Activated B cell treated with CpG ODN at 0.5 μM for 24 hours (primary cell): ENCODE measurements at regions not wholly inside any gene's neighbourhood (a gene's known extent, or its start where the extent isn't known, plus 50 kb on each side); places are given as distances from the start of the nearest gene placed in this dataset.
"Not testable (repeated sequence)": the region's sequence is repeated elsewhere in the genome, so short reads cannot be mapped to it uniquely, and the experiment has no call there.

ENCODE experiments used
- ATAC-seq: fragments of 200-7000 bp; cut with Tn5 transposase; one replicate; pipeline ENCODE4 v1.10.0; 2021; ENCODE audit warnings: low read depth, mild to moderate bottlenecking, moderate library complexity
- CTCF ChIA-PET: fragments of 350-600 bp; sonication (Branson Sonifier 250); formaldehyde crosslinking; loops from one replicate; lab custom pipeline; 2021; ENCODE audit warnings: antibody characterized with exemption; lab: Charles Lee
- POLR2A ChIA-PET: fragments of 350-600 bp; sonication (Branson Sonifier 250); formaldehyde crosslinking; loops from one replicate; lab custom pipeline; 2021; ENCODE audit warnings: antibody characterized with exemption; lab: Charles Lee
- DNase-seq: peaks from one replicate; pipeline ENCODE4 v3.0.0; 2022
- H3K27ac Mint-ChIP-seq: one replicate; pipeline ENCODE4 v1.8.0; 2020; ENCODE audit warnings: mixed read lengths
- H3K27me3 Mint-ChIP-seq: one replicate; pipeline ENCODE4 v1.8.0; 2021; ENCODE audit warnings: mixed read lengths
- H3K36me3 Mint-ChIP-seq: one replicate; pipeline ENCODE4 v1.8.0; 2021; ENCODE audit warnings: low read depth, mixed read lengths
- H3K4me1 Mint-ChIP-seq: one replicate; pipeline ENCODE4 v1.8.0; 2021; ENCODE audit warnings: mixed read lengths
- H3K4me3 Mint-ChIP-seq: one replicate; pipeline ENCODE4 v1.8.0; 2020; ENCODE audit warnings: mild to moderate bottlenecking, mixed read lengths
- H3K9me3 Mint-ChIP-seq: one replicate; pipeline ENCODE4 v1.8.0; 2020; ENCODE audit warnings: mixed read lengths
- intact Hi-C: fragments of 100-400 bp; cut with micrococcal nuclease; formaldehyde crosslinking; loops from one replicate; pipeline ENCODE4 v1.15.1; 2024
- TF ChIP-seq, protein P1 (sequence below): fragments of 200-600 bp; IDR thresholded peaks from one replicate; pipeline ENCODE4 v1.8.0; 2022; ENCODE audit warnings: antibody characterized with exemption, mild to moderate bottlenecking

DNA sequence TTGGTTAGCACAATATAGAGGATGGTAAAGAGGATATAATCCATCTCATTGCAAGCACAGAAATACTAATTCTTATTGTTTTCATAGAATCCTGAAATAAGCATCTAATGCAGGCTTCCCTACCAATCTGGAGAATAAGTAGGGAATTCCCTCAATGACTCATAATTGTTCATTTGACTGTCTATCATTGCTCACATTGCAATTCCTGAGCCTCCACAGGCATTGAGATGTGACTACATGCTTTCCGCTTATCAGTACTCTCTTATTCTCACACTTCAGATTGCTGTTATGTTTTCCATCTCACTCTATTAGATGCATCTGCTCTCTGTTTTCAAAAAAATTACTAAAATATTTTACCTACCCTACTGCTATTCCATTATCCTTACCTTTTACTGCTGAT lies 216.2 kb upstream of the PRSS16 start:
- Mint-ChIP-seq H3K27me3 (peaks cover 29% of the 10 kb centered on the region), H3K9me3 (no peaks in the 10 kb centered on the region), H3K4me3 (no peak overlapping the region), H3K4me1 (no peaks in the 10 kb centered on the region), H3K27ac (no peak overlapping the region), H3K36me3 (no peaks in the 10 kb centered on the region)
- TF ChIP-seq, protein P1, sequence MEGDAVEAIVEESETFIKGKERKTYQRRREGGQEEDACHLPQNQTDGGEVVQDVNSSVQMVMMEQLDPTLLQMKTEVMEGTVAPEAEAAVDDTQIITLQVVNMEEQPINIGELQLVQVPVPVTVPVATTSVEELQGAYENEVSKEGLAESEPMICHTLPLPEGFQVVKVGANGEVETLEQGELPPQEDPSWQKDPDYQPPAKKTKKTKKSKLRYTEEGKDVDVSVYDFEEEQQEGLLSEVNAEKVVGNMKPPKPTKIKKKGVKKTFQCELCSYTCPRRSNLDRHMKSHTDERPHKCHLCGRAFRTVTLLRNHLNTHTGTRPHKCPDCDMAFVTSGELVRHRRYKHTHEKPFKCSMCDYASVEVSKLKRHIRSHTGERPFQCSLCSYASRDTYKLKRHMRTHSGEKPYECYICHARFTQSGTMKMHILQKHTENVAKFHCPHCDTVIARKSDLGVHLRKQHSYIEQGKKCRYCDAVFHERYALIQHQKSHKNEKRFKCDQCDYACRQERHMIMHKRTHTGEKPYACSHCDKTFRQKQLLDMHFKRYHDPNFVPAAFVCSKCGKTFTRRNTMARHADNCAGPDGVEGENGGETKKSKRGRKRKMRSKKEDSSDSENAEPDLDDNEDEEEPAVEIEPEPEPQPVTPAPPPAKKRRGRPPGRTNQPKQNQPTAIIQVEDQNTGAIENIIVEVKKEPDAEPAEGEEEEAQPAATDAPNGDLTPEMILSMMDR: no peak
- ChIA-PET CTCF (no interaction called here), POLR2A (no interaction called here)
- ATAC-seq (no peak), DNase-seq (no peak)
- intact Hi-C loops: no loop called here

GRCh38 chr6:27038498-27038897 lies 209.0 kb upstream of the PRSS16 start:
- no peak overlapping the region for H3K4me3 Mint-ChIP-seq
- intact Hi-C loops: no loop called here
- H3K27me3 Mint-ChIP-seq: peaks cover 44% of the 10 kb centered on the region
- CTCF ChIA-PET: no interaction called here
- ATAC-seq: no peak
- no peaks in the 10 kb centered on the region for H3K4me1 Mint-ChIP-seq
- POLR2A ChIA-PET: no interaction called here
- H3K27ac Mint-ChIP-seq: no peak overlapping the region
- TF ChIP-seq, protein P1: no peak
- DNase-seq: no peak
- H3K36me3 Mint-ChIP-seq: no peaks in the 10 kb centered on the region
- no peaks in the 10 kb centered on the region for H3K9me3 Mint-ChIP-seq

DNA sequence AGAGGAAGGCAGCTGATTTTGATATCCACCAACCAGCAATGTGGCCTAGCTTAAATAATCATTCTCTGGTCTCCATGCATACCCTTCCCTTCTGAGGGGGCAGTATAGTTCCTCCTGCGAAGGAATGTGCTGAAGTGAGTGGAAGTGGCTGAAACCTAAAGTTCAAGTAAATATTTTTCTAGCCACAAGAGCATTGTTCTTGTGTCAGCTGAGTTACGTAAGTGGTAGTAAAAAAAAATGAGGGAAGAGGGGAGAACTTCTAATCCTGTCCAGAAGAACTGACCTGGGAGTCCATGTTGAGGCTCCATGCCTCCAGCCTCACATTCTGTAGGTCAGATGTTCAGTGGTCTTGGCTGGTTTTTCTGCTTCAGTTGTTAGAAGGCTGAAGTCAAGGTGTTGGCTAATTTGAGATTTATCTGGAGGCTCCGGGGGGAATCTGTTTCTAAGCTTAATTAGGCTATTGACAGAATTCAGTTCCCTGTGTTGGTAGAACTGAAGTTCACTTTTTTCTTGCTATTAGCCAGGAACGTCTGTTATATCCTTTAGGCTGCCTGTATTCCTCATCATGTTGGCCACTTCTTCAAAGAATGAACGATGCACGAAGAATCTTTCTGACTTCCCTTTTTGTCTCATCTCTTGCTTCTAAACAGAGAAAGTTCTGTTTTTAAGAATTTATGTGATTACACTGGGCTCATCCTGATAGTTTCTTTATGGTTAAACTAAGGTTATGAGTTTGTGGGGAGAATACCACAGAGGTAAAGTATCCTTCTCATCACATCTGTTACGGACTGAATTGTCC lies 207.1 kb upstream of the PRSS16 start:
- TF ChIP-seq, protein P1: no peak
- H3K9me3 Mint-ChIP-seq: no peaks in the 10 kb centered on the region
- intact Hi-C loops: no loop called here
- ATAC-seq (no peak), DNase-seq (no peak)
- no peak overlapping the region for H3K4me3 Mint-ChIP-seq
- no peaks in the 10 kb centered on the region for H3K36me3 Mint-ChIP-seq
- no peaks in the 10 kb centered on the region for H3K4me1 Mint-ChIP-seq
- POLR2A ChIA-PET: no interaction called here
- H3K27me3 Mint-ChIP-seq: peaks cover 36% of the 10 kb centered on the region
- CTCF ChIA-PET: no interaction called here
- H3K27ac Mint-ChIP-seq: no peak overlapping the region

DNA sequence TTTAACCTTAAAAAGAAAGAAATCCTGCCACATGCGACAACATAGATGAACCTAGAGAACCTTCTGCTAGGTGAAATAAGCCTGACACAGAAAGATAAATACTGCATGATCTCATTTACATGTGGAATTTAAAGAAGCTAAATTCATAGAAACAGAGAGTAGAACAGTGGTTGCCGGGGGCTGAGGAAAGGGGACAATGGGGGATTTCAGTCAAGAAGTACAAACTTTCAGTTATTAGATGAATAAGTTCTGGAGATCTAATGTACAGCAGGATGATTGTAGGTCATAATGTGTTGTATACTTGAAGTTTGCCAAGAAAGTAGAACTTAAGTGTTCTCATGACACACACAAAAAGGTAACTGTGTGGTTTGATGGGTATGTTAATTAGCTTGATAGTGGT lies 204.3 kb upstream of the PRSS16 start:
- ChIA-PET POLR2A (no interaction called here), CTCF (no interaction called here)
- Mint-ChIP-seq H3K27me3 (peaks cover 27% of the 10 kb centered on the region), H3K27ac (no peak overlapping the region), H3K4me1 (no peaks in the 10 kb centered on the region), H3K9me3 (no peaks in the 10 kb centered on the region), H3K36me3 (no peaks in the 10 kb centered on the region), H3K4me3 (no peak overlapping the region)
- intact Hi-C loops: no loop called here
- DNase-seq (no peak), ATAC-seq (no peak)
- TF ChIP-seq, protein P1: no peak

GRCh38 chr6:27045131-27045530 lies 202.4 kb upstream of the PRSS16 start:
- intact Hi-C loops, H3K4me1 Mint-ChIP-seq, POLR2A ChIA-PET, CTCF ChIA-PET, H3K36me3 Mint-ChIP-seq, DNase-seq, H3K9me3 Mint-ChIP-seq, H3K4me3 Mint-ChIP-seq, ATAC-seq, H3K27ac Mint-ChIP-seq: not testable (repeated sequence)
- peaks cover 19% of the 10 kb centered on the region for H3K27me3 Mint-ChIP-seq

- H3K27me3 Mint-ChIP-seq, intact Hi-C loops, H3K4me1 Mint-ChIP-seq, H3K27ac Mint-ChIP-seq, DNase-seq, POLR2A ChIA-PET, H3K9me3 Mint-ChIP-seq, CTCF ChIA-PET, H3K36me3 Mint-ChIP-seq, ATAC-seq, H3K4me3 Mint-ChIP-seq: not testable (repeated sequence)
These were observed 199.8 kb upstream of the PRSS16 start for GRCh38 chr6:27047725-27048124.
